ENCODE measurements at regions not wholly inside any gene's neighbourhood (a gene's known extent, or its start where the extent isn't known, plus 50 kb on each side); places are given as distances from the start of the nearest gene placed in this dataset.

DNA sequence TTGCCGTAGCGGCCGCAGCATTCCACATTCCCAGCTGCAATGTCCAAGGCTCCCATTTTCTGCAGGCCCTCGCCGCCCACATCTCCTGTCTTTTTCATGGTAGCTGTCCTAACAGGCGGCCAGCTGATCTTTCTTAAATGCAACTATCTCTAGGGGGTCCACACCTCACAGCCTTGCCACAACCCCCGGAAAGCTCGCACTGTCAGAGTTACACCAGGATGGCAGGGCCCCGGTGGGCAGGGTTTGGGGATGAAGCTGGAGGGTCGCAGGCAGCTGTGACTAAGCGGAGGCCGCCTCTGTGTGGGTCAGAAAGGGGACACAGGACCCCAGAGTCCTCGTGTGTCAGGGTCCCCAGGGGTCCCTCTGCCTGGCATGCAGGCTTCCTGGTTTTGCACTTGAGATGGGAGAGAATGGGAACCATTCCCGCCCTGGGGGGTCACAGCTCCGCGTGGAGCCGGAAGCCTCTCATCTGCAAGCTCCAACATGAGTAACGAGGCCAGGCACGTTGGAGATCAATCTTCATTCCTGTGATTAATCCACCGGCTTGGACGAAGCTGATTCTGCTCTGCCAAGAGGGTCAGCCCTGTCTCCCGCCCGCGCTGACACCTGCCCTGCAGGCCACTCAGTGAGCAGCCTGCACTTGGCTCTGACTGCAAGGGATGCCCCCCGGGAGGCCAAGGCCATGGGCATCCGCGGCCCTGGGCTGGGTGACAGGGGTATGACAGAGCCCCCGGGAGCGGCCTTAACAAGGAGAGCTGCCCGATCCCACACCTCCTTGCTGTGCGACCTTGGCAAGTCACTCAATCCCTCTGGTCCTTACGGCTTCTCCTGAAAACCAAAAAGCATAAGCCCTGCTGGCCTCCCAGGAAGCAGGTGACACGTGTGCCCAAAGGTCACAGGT, 97.9 kb downstream of the ADRA2C start:
- no peak overlapping the region for H3K27ac ChIP-seq
- H3K4me3 ChIP-seq = no peak overlapping the region

DNA sequence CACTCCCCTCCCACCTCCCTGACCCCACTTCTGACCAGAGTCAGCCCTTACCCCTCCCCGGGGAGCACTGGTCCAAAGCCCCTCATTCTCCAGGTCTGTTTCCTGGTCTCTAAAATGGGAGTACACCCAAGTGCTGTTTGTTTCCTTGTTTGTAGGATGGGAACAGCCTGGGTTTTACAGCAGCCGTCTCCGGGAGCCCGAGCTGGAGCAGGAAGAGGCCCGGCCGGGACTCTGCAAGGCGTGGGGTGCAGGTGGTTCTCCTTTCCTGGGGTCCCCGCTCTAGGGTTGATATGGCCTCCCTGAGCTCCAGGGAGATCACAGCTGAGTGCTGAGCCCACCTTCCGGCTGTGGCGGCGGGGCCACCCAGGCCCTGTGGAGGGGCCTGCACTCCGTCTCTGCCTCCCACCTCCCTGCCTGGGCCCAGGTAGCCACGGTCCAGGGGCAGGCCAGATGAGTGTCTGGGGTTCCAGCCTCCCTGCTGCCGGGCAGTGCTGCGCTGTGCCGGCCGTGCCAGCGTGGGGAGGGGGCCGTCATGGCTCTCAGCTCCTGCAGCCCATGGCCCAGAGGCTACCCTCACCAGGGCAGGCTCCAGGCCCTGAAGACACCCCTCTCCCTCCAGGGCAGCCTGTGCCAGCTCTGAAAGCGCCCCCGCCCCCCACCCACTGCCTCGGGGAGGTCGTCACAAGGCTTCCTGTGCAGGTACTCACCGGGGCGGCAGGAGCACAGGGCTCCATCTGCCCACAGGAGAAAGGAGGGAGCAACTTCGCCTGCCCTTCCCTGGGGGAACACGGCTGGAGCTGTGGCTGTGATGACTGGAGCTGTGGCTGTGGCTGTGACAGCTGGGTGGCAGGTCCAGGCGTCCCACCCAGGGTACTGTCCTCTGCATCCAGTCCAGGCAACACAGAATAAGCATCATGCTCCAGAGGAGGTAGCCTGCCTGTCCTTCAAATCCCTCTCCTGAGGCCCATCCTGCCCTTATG, 98.8 kb downstream of the ADRA2C start:
- no peak overlapping the region for H3K27ac ChIP-seq
- H3K4me3 ChIP-seq = no peak overlapping the region

DNA sequence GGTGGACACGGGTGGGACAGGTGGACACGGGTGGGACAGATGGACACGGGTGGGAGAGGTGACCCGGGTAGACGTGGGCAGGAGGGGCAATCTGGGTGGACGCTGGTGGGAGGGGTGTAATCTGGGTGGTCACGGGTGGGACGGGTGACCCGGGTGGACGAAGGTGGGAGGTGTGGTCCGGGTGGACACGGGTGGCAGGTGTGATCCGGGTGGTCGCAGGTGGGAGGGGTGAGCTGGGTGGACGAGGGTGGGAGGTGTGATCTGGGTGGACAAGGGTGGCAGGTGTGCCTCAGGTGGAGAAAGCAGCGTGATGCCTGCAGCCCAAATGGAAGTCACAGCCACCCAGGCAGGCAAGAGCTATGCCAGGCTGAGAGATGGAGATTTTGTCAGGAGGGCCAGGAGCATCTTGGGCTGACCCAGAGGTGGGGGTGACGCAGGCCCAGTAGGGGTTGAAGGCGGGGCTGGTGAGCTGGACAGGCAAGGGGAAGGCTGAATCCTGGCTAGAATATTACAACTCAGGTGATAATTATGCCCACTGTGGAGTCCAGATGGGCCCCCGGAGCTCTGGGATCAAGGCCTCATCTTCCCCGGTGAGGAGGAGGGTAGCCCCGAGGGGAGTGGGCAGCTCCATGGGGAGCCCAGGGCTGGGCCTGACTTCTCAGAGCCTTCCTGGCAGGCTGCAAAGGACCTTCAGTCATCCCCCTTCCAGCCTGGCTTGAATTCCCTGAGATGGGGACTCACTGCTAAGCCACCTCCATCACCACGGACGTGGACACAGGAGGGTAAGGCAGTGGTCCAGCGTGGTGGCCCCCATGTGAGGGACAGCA, 100.0 kb downstream of the ADRA2C start:
- no peak overlapping the region for H3K27ac ChIP-seq
- H3K4me3 ChIP-seq = no peak overlapping the region

DNA sequence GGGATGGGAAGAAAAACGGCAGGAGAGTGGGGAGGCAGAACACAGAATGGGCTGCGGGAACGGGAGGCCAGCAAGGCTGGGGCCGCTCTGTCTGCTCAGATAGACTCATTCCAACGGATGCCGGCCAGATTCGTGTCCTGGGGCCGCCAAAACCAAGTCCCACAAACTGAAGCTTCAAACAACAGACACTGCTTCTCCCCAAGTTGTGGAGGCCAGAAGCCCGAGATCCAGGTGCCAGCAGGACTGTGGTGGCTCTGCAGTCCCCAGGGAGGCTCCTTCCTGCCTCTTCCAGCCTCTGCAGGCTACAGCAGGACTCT, 100.6 kb downstream of the ADRA2C start:
- Histone ChIP-seq H3K4me3 (no peak overlapping the region), H3K27ac (no peak overlapping the region)

DNA sequence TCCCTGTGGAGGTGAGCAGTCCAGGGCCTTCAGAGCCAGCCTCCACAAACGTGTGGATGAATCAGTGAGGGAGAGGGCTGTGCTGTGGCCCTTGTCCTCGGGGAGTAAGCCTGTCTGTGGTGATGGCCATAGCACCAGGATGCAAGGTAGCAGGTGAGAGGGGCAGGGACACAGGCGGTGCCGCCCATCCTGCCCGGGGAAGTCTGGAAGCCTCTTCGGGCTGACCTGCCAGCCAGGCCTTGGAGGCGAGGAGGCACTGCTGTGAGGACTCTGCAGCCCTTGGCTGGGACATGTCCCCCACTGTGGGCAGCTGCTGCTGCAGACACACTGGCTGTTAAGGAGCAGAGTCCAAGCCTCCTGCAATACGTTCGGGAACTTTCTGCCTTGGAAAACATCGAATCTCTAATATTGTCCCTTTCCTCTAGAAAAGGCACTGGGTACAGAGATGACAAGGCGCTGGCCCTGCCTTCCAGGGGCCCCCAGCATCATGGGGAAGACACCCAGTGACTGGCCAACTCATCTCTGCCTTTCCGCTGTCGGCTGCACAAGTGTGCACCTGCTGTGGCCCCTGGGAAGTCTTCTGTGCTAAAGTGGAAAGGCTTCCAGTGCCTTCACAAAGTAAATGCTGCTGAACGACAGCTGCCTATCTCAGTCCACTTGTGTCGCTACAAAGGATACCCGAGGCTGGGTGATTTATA, 101.4 kb downstream of the ADRA2C start:
- Histone ChIP-seq H3K4me3 (no peak overlapping the region), H3K27ac (no peak overlapping the region)

DNA sequence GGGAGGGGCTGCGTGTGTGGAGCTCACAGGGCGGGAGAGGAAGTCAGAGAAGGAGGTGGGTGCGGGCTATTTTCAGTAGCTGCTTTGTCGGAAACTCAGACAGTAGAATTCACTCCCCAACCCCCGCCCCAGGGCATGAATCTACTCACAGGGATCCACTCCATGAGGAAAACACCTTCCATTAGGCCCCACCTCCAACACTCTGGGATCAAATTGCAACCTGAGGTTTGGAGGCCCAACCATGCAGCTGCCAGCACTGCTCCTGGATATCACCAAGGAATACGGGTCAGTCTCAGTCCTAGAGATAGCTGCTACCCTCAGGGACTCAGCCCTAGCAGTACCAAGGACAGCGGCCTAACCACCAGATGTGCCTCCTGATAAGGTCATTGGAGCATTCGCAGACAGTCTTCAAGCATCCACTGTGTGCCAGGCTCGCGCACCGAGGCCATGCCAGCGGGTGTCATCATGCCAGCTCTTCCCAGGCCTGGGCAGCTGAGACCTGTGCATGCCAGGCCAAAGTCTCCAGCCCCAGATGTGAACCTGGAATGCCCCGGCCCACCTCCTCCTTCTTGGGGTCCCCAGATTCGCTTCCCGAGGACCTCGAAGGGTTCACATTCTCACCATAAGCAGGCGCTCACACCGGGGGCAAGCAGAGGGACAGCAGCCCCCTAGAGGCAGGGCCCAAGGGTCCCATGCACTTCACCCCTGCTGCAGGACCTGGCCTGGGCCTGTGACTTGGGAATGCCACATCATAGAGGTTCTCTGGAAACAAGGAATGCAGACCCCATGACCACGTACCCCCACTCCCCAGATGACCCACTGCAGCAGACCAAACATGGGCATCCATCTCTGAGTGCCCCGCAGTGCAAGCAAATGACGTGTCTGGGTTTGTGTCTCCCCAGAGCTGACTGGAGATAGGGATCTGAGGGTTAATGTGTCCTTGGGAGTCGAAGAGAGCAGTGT, 102.3 kb downstream of the ADRA2C start:
- no peak overlapping the region for H3K27ac ChIP-seq
- H3K4me3 ChIP-seq = no peak overlapping the region

DNA sequence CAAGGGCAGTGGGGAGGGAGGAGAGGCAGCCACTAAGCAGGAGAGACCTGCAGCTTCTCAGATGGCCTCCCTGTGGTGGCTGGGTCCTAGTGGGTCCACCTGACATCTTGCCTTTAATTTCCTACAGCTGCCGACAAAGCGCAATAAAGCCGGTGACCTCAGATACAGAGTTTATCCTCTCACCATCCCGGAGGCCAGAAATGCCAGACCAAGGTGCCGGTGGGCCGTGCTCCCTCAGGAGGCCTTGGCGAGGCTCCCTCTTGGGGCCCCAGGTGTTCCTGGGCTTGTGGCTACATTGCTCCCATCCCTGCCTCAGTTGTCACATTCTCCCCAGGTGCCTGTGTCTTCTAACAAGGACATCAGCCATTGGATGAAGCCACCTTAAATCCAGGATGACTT, 103.0 kb downstream of the ADRA2C start:
- Histone ChIP-seq H3K4me3 (no peak overlapping the region), H3K27ac (no peak overlapping the region)

DNA sequence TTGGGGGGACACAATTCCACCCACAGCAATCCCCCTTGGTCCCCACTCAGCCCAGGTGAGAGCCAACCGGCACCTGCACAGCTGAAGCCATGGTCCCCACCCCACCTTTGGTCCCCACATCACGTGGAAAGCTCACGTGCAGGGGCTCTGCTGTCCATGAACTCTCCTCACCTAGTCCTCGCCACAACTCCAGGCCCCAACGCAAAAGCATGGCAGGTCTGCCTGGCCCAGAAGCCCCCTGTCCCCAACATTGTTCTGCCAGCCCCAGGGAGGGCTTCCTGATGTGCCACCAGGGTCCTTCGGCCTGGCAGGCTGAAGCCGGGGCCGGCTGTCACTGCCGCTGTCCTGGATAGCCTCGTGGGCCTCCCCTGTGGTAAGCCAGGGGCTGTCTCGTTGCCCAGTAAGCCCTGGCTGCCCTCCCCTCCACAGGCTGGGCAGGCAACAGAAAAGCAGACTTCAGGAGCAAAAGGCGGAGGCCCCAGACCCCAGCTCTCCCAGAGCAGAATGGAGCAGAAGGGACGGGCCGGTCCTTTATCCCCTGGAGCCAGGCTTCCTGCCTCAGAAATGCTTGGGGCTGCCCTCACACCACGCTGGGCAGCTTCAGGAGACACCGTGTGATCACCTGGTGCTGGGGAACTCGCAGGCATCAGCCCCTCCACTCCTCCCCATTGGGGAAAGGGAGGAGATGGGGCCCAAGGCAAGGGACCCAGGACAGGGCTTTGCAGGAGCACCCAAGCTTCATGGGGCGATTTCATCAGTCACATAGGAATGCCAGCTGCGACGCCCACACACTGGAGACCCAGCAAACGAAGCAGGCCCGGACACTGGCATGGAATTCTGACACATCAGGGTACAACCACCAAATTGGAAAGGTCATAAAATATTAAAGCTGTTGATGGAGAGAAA, 103.7 kb downstream of the ADRA2C start:
- Histone ChIP-seq H3K27ac (no peak overlapping the region), H3K4me3 (no peak overlapping the region)

DNA sequence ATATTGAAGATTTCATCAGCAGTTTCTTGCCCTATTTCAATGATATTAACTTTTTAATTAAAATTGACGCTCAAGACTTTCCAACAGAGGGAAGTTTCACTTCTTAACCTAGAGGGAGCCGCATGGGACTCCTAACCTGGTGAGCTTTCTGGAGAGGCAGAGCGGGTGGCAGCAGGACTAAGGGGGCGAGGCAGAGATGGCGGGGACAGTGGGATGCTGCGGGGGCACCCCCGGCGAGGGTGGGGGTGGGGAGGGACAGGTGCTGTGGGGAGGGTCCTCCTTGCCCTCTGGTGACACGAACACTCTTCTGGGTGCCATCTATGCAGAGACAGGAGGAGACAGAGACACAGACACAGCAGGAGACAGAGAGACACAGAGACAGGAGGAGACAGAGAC, 104.4 kb downstream of the ADRA2C start:
- Histone ChIP-seq H3K4me3 (no peak overlapping the region), H3K27ac (no peak overlapping the region)

DNA sequence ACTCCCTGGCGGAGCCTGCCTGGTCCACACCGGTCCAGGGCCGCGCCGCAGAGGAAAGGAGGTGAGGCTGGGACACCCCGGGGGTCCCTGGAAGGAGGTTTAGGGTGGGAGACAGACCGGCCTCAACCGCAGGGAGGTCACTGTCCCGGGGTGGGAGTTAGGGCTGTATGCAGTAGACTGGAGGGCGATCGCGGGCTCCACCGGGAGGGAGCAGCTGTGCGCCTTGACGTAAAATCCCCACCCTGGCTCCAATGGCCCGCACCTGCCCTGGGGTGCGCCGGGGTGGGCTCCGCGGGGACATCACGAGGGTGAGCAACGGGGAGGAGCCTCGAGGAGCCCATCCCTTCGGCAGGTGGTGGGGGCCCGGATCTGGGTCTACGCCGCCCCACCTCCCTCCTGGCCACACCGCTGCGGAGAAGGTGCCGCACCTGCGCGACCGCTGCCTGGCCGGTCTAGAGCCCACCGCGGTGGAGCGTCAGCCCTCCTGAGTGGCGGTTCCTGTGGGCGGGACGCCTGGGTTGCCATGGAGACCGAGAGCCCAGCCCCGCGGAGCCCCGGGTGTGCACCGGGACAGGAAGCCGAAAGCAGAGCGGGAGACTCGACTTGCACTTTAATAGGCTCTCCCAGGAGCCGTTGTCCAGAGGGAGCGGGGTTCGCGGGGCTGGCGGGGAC, 105.1 kb downstream of the ADRA2C start:
- no peak overlapping the region for H3K4me3 ChIP-seq

DNA sequence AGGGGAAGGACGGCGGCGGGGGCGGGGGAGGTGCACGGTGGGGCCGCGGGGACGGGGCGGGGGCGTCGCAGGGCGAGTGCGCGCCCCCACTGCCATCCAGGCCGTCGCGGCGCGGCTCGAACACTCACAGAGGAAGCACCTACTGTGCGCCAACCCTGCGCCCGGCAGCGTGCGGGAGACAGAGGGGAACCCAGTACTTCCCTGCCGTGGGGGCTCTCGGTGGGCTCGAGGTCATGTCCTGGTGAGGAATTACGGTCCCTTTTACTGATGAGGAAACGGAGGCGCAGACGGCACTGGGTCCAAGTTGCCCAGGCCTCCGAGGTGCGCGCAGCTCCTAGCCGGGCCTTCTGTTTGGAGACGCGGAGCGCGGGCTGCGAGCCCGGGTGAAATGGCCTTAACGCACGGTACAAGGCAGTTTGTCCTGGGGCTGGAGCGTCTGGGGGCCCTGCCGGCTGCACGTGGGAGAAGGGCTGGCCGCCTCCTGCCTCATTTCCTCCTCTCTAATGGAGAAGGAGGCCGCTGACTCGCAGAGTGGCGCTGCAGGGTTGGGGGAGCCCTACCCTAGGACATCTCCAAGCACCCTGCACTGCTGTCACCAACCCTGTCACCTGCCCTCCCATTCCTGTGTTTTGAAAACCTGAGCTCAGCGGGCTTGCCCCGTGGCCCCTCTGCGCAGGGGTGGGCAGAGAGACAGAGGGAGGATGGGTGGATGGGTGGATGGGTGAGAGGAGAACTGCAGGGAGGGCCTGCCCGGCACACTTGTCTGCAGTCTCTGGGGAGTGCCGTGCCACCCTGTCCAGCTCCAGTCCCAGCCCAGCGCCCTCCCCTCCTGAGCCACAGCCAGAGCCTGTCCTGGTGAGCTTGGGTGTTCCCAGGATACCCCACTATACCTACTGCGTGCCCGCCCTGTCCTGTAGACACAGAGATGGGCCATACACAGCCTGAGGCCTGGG, 106.0 kb downstream of the ADRA2C start:
- H3K27ac ChIP-seq = no peak overlapping the region
- no peak overlapping the region for H3K4me3 ChIP-seq

More for the DNA sequence above, 105.1 kb downstream of the ADRA2C start:
- H3K27ac ChIP-seq = no peak overlapping the region

DNA sequence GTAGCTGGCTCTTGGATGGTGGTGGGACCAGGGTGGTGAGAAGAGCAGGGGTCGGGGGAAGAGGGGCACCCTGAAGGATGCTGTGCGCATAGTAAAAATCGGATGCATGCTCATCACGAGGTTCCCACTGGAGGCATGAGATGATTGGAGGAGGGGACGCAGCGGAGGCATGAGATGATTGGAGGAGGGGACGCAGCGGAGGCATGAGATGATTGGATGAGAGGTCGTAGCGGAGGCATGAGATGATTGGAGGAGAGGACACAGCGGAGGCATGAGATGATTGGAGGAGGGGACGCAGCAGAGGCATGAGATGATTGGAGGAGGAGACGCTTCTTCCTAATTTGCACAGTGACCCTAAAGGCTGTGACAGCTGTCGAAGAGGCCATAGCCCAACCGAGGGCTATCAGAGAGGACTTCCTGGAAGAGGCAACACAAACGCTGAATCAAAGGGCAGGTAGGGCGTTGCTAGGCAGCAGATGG, 106.7 kb downstream of the ADRA2C start:
- Histone ChIP-seq H3K4me3 (no peak overlapping the region), H3K27ac (no peak overlapping the region)

DNA sequence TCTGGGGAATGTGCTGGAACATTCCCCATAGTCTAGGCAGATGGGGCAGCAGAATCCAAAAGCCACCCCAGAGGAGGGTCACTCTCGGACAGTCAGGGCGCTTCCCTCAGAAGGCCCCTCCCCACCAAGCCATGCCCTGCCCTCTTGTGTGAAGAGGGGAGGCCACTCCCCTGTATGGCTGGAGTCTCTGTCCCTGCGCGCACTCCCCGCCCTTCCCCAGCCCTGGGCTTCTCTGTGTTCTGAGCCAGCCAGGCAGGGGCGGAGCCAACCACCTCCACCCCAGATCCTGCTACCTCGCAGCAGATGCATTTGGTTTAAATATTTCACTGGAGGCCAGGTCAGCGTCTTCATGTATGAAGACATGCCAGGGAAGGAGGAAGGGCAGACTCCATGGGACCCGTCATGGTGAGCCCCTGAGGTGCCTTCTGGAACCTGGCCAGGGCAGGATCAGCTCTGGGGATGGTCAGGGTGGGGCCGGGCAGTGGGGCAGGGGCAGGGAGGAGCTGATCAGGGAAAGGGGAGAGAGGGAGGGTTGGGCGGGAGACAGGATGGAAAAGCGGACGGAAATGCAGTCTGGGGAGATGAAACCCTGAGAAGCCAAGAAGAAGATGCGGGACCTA, 107.3 kb downstream of the ADRA2C start:
- no peak overlapping the region for H3K27ac ChIP-seq
- H3K4me3 ChIP-seq = no peak overlapping the region

DNA sequence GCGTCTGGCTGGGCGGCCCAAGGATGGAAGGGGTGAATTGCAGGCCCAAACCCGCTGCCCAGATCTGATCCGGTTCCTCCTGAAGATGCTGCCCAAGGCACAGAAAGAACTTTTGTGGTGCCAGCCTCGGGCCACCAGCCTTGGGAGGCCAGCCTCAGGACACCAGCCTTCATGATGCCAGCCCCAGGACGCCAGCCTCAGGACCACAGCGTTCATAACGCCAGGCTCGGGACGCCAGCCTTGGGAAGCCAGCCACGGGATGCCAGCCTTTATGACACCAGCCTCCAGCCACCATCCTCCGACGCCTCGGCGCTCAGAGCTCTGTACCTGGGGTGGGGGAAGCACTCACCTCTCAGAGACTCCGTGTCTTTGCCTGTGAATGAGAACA, 107.8 kb downstream of the ADRA2C start:
- Histone ChIP-seq H3K4me3 (no peak overlapping the region), H3K27ac (no peak overlapping the region)

DNA sequence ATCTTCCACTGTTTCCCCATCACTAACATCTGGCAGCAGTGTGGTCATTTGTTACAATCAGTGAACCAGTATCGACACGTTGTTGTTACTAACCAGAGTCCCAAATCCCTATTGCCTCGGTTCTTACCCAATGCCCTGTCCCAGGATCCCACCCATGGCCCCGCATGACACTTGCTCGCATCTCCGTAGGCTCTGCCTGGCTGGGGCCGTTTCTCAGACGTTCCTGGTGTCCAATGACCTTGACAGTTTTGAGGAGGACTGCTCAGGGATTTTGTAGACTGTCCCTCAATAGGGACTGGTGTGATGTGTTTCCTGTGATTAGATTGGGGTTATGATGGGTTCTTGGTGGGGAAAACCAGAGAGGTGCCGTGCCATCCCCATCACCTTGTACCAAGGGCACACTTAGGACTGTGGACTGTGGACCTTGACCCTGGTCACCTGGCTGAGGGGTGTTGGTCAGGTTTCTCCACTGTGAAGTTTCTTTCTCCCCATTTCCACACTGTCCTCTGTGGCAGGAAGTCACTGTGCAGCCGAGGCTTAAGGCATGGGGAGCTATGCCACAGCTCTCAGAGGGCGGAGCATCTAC, 108.4 kb downstream of the ADRA2C start:
- no peak overlapping the region for H3K27ac ChIP-seq
- H3K4me3 ChIP-seq = no peak overlapping the region

Measured in skin epidermis (tissue), 12 donors.